Peyer's patch (tissue), 4 donors: ENCODE measurements at regions not wholly inside any gene's neighbourhood (a gene's known extent, or its start where the extent isn't known, plus 50 kb on each side); places are given as distances from the start of the nearest gene placed in this dataset.

Experiments
- POLR2A ChIP-seq, 2 donors: fragments of 450-650 bp; IDR thresholded peaks; one replicate each; pipeline ENCODE4 v1.5.1; 2017; ENCODE audit warnings: antibody characterized with exemption in 2 of 2, mild to moderate bottlenecking in 2 of 2, moderate library complexity in 2 of 2
- TF ChIP-seq, protein P1 (sequence below), 6 experiments: fragments of 450-650 bp in 4 of 6; fragments of 200-600 bp in 2 of 6; sonication (generic) in 1 of 6; IDR thresholded peaks; one replicate each; pipeline ENCODE4 v1.5.1; 2017 to 2019; ENCODE audit warnings: antibody characterized with exemption in 6 of 6, mild to moderate bottlenecking in 3 of 6, moderate library complexity in 1 of 6

DNA sequence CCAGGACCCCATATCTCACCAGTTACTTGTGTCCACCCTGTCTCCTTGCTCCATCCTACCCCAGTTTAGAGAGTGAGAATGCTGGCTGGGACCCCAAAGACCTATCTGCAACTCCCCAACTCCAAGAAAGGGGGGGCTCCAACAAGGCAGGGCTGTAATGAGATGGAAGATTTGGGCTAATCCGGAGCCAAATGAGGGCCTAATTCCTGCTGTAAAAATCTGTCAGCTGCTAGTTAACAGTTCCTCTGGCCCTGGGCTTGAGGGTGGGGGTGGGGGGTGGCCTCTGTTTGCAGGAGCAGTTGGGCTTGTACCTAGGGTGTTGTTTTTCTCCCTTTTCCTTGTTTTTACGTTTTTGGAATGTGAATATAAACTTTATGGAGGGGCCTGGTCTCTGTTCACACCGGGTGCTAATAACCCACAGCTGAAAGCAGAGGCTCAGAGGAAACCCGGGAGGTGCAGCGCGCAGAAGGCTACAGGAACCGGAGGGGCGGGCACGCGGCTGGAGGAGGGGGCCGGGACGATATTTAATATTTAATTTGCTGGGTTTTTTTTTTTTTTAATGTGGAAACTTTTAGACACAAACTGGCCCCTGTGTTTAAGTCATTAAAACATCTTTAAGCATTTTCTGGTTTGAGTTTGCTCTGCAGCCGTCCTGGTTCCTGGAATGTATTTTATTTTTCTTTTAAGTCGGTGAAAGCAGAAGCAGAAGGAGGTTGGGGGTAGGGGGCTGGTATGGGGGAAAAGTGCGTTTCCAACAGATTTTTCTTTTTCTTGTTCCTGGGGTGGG, 70.7 kb downstream of the NCR2 start:
- TF ChIP-seq, protein P1, sequence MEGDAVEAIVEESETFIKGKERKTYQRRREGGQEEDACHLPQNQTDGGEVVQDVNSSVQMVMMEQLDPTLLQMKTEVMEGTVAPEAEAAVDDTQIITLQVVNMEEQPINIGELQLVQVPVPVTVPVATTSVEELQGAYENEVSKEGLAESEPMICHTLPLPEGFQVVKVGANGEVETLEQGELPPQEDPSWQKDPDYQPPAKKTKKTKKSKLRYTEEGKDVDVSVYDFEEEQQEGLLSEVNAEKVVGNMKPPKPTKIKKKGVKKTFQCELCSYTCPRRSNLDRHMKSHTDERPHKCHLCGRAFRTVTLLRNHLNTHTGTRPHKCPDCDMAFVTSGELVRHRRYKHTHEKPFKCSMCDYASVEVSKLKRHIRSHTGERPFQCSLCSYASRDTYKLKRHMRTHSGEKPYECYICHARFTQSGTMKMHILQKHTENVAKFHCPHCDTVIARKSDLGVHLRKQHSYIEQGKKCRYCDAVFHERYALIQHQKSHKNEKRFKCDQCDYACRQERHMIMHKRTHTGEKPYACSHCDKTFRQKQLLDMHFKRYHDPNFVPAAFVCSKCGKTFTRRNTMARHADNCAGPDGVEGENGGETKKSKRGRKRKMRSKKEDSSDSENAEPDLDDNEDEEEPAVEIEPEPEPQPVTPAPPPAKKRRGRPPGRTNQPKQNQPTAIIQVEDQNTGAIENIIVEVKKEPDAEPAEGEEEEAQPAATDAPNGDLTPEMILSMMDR (IDR thresholded peaks at IDR 0.05): no peak
- TF ChIP-seq POLR2A (IDR thresholded peaks at IDR 0.05): no peak
